HepG2 (cell line): ENCODE measurements at regions not wholly inside any gene's neighbourhood (a gene's known extent, or its start where the extent isn't known, plus 50 kb on each side); places are given as distances from the start of the nearest gene placed in this dataset.

Experiments used
- ASH2L ChIP-seq: fragments of 300-600, 200-600 bp; sonication (generic); IDR thresholded peaks from 2 replicates; pipeline ENCODE4 v1.7.0; 2017; ENCODE audit warnings: low read depth, mild to moderate bottlenecking, moderate library complexity, mixed read lengths, low read length; ENCODE audit not compliant: insufficient read length
- GABPA ChIP-seq, 2 experiments: IDR thresholded peaks; 2 replicates each; pipeline ENCODE4 v1.6.1; 2011 to 2016; ENCODE audit warnings: low read depth in 2 of 2, low read length in 1 of 2, missing biosample characterization in 1 of 2, missing genetic modification characterization in 1 of 2
- HHEX ChIP-seq: IDR thresholded peaks from 2 replicates; pipeline ENCODE4 v1.6.1; 2016; ENCODE audit warnings: control low read depth
- ISL2 ChIP-seq: sonication (generic); formaldehyde crosslinking; IDR thresholded peaks from 2 replicates; pipeline ENCODE4 v1.5.0; 2020; ENCODE audit warnings: missing genetic modification reagents
- KLF12 ChIP-seq: sonication (generic); formaldehyde crosslinking; IDR thresholded peaks from 2 replicates; pipeline ENCODE4 v1.4.0; 2020; ENCODE audit warnings: missing genetic modification reagents, borderline replicate concordance
- NFIC ChIP-seq: IDR thresholded peaks from 2 replicates; pipeline ENCODE4 v1.6.1; 2012; ENCODE audit warnings: mild to moderate bottlenecking, low read length, inconsistent platforms
- RARA ChIP-seq: IDR thresholded peaks from 2 replicates; pipeline ENCODE4 v1.6.1; 2016; ENCODE audit warnings: missing genetic modification reagents, missing compliant biosample characterization
- REST ChIP-seq, 2 experiments: IDR thresholded peaks; 2 replicates each; pipeline ENCODE4 v1.6.1; 2011 to 2012; ENCODE audit warnings: low read length in 2 of 2, borderline replicate concordance in 1 of 2, low read depth in 1 of 2, mild to moderate bottlenecking in 1 of 2, moderate library complexity in 1 of 2
- SMYD3 ChIP-seq: sonication (generic); formaldehyde crosslinking; IDR thresholded peaks from 2 replicates; pipeline ENCODE4 v1.8.1; 2023; ENCODE audit warnings: mild to moderate bottlenecking, missing genetic modification reagents
- TAF1 ChIP-seq: sonication (generic); formaldehyde crosslinking; IDR thresholded peaks from 2 replicates; pipeline ENCODE4 v1.4.0; 2020; ENCODE audit warnings: missing genetic modification reagents
- TCF12 ChIP-seq, 2 experiments: fragments of 450-650 bp in 1 of 2; sonication (generic) in 1 of 2; formaldehyde crosslinking in 1 of 2; IDR thresholded peaks; 2 replicates each; pipeline versions ENCODE4 v1.6.1 to v1.8.0; 2017 to 2022; ENCODE audit warnings: antibody characterized with exemption in 1 of 2, mild to moderate bottlenecking in 1 of 2, missing genetic modification reagents in 1 of 2, moderate library complexity in 1 of 2
- TIGD3 ChIP-seq: sonication (generic); formaldehyde crosslinking; IDR thresholded peaks from 2 replicates; pipeline ENCODE4 v1.5.1; 2020; ENCODE audit warnings: mild to moderate bottlenecking, missing genetic modification reagents, borderline replicate concordance
- ZFAT ChIP-seq: sonication (generic); formaldehyde crosslinking; conservative IDR thresholded peaks from 2 replicates; pipeline ENCODE4 v1.8.1; 2023; ENCODE audit warnings: missing genetic modification reagents, inconsistent platforms
- ZFY ChIP-seq: sonication (generic); formaldehyde crosslinking; IDR thresholded peaks from 2 replicates; pipeline ENCODE4 v1.4.0; 2020; ENCODE audit warnings: missing genetic modification reagents
- ZNF124 ChIP-seq: sonication (generic); formaldehyde crosslinking; IDR thresholded peaks from 2 replicates; pipeline ENCODE4 v1.4.0; 2020; ENCODE audit warnings: missing genetic modification reagents
- ZNF331 ChIP-seq: sonication (generic); formaldehyde crosslinking; IDR thresholded peaks from 2 replicates; pipeline ENCODE4 v1.4.0; 2020; ENCODE audit warnings: missing genetic modification reagents
- ZNF629 ChIP-seq: sonication (generic); formaldehyde crosslinking; conservative IDR thresholded peaks from 2 replicates; pipeline ENCODE4 v1.5.0; 2020; ENCODE audit warnings: missing genetic modification reagents
- ZNF781 ChIP-seq: sonication (generic); formaldehyde crosslinking; IDR thresholded peaks from 2 replicates; pipeline ENCODE4 v1.5.1; 2020; ENCODE audit warnings: borderline replicate concordance, mild to moderate bottlenecking, missing genetic modification reagents; ENCODE audit errors: not compliant biosample characterization
- ZNF800 ChIP-seq: sonication (generic); formaldehyde crosslinking; IDR thresholded peaks from 2 replicates; pipeline ENCODE4 v1.4.0; 2020; ENCODE audit warnings: missing genetic modification reagents
- ZSCAN30 ChIP-seq: sonication (generic); formaldehyde crosslinking; IDR thresholded peaks from 2 replicates; pipeline ENCODE4 v1.5.0; 2020; ENCODE audit warnings: mild to moderate bottlenecking, missing genetic modification reagents
- TF ChIP-seq, protein P1 (sequence below): sonication (generic); formaldehyde crosslinking; IDR thresholded peaks from 2 replicates; pipeline ENCODE4 v1.5.0; 2020; ENCODE audit warnings: missing genetic modification reagents, mild to moderate bottlenecking, borderline replicate concordance

DNA sequence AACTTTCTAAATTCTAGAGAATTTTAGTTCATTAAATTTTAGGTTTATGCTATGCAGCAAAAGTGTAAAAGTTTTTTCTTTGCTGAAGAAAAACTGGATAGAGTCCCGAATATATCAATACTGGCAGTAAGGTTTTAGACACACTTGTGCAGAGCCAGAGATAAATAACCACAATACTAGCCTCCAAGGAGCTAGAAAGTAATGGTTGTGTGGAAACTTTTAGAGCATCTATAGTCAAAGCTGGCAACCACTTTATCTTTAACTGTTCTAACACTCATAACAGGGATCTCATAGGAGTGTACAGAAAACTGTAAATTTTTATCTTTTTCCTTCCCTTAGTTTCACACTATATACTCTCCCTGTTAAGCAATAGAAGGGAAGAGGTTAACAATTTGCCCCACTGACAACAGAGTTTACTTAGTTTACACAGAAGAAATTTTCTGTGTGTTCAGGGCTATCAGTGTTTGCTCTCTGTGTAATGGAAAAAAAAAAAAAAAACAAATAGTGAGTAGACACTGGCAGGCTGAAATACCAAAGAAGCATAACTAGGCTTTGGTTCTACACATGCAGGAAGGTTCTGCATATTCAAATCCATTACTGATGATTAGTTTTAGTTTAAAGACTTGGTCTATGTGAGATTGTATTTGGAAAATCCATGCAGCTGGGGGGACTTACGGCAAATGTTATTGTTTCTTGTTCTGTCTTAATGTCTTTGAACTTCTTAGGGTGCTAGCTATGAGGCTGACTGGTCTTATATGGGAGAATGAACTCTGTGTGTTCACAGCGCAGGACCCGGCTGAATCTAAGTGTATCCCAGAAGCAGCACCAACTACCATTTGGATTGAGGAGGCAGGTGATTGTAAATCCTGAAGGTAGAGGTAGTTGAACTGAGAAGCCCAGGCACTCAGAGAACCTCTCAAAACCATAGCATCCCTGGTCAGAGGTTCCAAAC, 187.6 kb downstream of the PCSK1 start (continued):
- no peak for TF ChIP-seq TAF1
- no peak for TF ChIP-seq ZSCAN30 (CRISPR knock-in tag)
- TF ChIP-seq ZNF331 (CRISPR knock-in tag): peak; percentile 75; the same call in 1 of the 2 replicates
- peak; percentile 97 for TF ChIP-seq ISL2 (CRISPR knock-in tag)
- TF ChIP-seq, protein P1, sequence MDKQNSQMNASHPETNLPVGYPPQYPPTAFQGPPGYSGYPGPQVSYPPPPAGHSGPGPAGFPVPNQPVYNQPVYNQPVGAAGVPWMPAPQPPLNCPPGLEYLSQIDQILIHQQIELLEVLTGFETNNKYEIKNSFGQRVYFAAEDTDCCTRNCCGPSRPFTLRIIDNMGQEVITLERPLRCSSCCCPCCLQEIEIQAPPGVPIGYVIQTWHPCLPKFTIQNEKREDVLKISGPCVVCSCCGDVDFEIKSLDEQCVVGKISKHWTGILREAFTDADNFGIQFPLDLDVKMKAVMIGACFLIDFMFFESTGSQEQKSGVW (CRISPR knock-in tag): 0 out of 2 replicates have a peak, but pooled peaks have one; percentile 23
- TF ChIP-seq ZNF124: no peak
- no peak for TF ChIP-seq TCF12 (IDR thresholded peaks at IDR 0.05)
- TF ChIP-seq TCF12 (CRISPR knock-in tag; IDR thresholded peaks at IDR 0.05): 0 out of 2 replicates have a peak, but pooled peaks have one; percentile 78
- no peak for TF ChIP-seq ZFAT (CRISPR knock-in tag)
- TF ChIP-seq TIGD3: no peak
- peak; percentile 98 for TF ChIP-seq NFIC
- TF ChIP-seq RARA (CRISPR knock-in tag): peak; percentile 82
- 0 out of 2 replicates have a peak, but pooled peaks have one; percentile 63 for TF ChIP-seq SMYD3 (CRISPR knock-in tag)
- peak; percentile 64; the same call in 1 of the 2 replicates for TF ChIP-seq ZNF800 (CRISPR knock-in tag)
- peak in 1 of 2 experiments; percentile 61; a peak in 1 of 4 replicates for TF ChIP-seq REST (IDR thresholded peaks at IDR 0.05; ENCODE audit: borderline replicate concordance in 1 of 2, low read depth in 1 of 2, low read length in 2 of 2)
- no peak for TF ChIP-seq ZFY
- TF ChIP-seq ZNF629: no peak; the same call in 1 of the 2 replicates
- no peak for TF ChIP-seq KLF12 (CRISPR knock-in tag)
- peak; percentile 77 for TF ChIP-seq ASH2L
- TF ChIP-seq HHEX (CRISPR knock-in tag): peak; percentile 78
- no peak for TF ChIP-seq GABPA (IDR thresholded peaks at IDR 0.05; ENCODE audit: low read depth, low read length)
- TF ChIP-seq GABPA (CRISPR knock-in tag; IDR thresholded peaks at IDR 0.05; ENCODE audit: low read depth): peak; percentile 9; the same call in 1 of the 2 replicates
- no peak for TF ChIP-seq ZNF781
